ENCODE measurements at regions not wholly inside any gene's neighbourhood (a gene's known extent, or its start where the extent isn't known, plus 50 kb on each side); places are given as distances from the start of the nearest gene placed in this dataset.

DNA sequence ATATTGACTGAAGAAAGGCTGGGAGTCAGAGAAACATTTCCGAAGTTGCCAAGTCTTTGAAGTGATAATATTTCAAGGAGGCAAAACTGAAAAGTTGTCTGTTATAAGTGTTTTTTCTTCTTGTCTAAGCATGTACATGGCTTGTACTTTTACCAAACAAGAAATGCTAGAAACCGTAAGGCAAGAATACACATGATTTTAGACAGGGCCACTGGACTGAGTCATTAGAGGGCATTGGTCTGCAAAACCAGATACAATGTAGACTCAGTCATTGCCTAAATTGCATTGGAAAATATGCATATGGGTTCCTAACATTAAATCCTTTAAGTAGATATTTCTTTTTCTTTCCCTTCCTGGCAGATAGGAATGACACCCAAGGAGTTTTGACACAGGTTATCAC is 284.9 kb upstream of the PUDP start:
- TF ChIP-seq, protein P1, sequence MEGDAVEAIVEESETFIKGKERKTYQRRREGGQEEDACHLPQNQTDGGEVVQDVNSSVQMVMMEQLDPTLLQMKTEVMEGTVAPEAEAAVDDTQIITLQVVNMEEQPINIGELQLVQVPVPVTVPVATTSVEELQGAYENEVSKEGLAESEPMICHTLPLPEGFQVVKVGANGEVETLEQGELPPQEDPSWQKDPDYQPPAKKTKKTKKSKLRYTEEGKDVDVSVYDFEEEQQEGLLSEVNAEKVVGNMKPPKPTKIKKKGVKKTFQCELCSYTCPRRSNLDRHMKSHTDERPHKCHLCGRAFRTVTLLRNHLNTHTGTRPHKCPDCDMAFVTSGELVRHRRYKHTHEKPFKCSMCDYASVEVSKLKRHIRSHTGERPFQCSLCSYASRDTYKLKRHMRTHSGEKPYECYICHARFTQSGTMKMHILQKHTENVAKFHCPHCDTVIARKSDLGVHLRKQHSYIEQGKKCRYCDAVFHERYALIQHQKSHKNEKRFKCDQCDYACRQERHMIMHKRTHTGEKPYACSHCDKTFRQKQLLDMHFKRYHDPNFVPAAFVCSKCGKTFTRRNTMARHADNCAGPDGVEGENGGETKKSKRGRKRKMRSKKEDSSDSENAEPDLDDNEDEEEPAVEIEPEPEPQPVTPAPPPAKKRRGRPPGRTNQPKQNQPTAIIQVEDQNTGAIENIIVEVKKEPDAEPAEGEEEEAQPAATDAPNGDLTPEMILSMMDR (IDR thresholded peaks at IDR 0.05; ENCODE audit: low read depth, low read length, poor library complexity, severe bottlenecking), result no peak
- no peak for TF ChIP-seq EZH2phosphoT487 (IDR thresholded peaks at IDR 0.05; ENCODE audit: borderline replicate concordance, low read length)

Measured in DOHH2 (cell line).